IPS-NIHi7 (cell line): ENCODE measurements at regions not wholly inside any gene's neighbourhood (a gene's known extent, or its start where the extent isn't known, plus 50 kb on each side); places are given as distances from the start of the nearest gene placed in this dataset.
"Not testable (repeated sequence)": the region's sequence is repeated elsewhere in the genome, so short reads cannot be mapped to it uniquely, and the experiment has no call there.

Experiments
- DNase-seq: peaks from one replicate; pipeline ENCODE4 v3.0.0; 2012; ENCODE audit warnings: mixed read lengths; ENCODE audit errors: extremely low spot score

GRCh38 chr19:23535901-23536300, 140.6 kb upstream of the ZNF91 start:
- DNase-seq = not testable (repeated sequence)

GRCh38 chr19:23533441-23533840, 138.2 kb upstream of the ZNF91 start:
- DNase-seq = not testable (repeated sequence)

GRCh38 chr19:23531976-23532375, 136.7 kb upstream of the ZNF91 start:
- DNase-seq = no peak

GRCh38 chr19:23531231-23531790, 136.0 kb upstream of the ZNF91 start:
- no peak for DNase-seq

GRCh38 chr19:23528376-23528775, 133.1 kb upstream of the ZNF91 start:
- no peak for DNase-seq

GRCh38 chr19:23527797-23528196, 132.5 kb upstream of the ZNF91 start:
- DNase-seq = no peak

GRCh38 chr19:23526302-23526701, 131.0 kb upstream of the ZNF91 start:
- DNase-seq = no peak

- DNase-seq = no peak
These were observed 130.1 kb upstream of the ZNF91 start for GRCh38 chr19:23525276-23525852.

GRCh38 chr19:23523863-23524262, 128.6 kb upstream of the ZNF91 start:
- DNase-seq = no peak

GRCh38 chr19:23522431-23522830, 127.2 kb upstream of the ZNF91 start:
- DNase-seq = no peak

- DNase-seq = no peak
These were observed 126.2 kb upstream of the ZNF91 start for GRCh38 chr19:23521471-23521870.

GRCh38 chr19:23520441-23520840, 125.2 kb upstream of the ZNF91 start:
- no peak for DNase-seq

- no peak for DNase-seq
These were observed 123.8 kb upstream of the ZNF91 start for GRCh38 chr19:23519031-23519430.

GRCh38 chr19:23516266-23516665, 121.0 kb upstream of the ZNF91 start:
- no peak for DNase-seq

- no peak for DNase-seq
These were observed 120.3 kb upstream of the ZNF91 start for GRCh38 chr19:23515551-23515950.

GRCh38 chr19:23512151-23512925, 117.1 kb upstream of the ZNF91 start:
- DNase-seq = no peak

GRCh38 chr19:23509686-23510450, 114.6 kb upstream of the ZNF91 start:
- DNase-seq = no peak

- no peak for DNase-seq
These were observed 112.2 kb upstream of the ZNF91 start for GRCh38 chr19:23507446-23507845.

- no peak for DNase-seq
These were observed 110.5 kb upstream of the ZNF91 start for GRCh38 chr19:23505738-23506137.

GRCh38 chr19:23482829-23483228, 87.6 kb upstream of the ZNF91 start:
- DNase-seq = no peak

GRCh38 chr19:23481043-23481442, 85.8 kb upstream of the ZNF91 start:
- DNase-seq = no peak

- no peak for DNase-seq
These were observed 80.2 kb upstream of the ZNF91 start for GRCh38 chr19:23475477-23475876.
